ENCODE measurements at regions not wholly inside any gene's neighbourhood (a gene's known extent, or its start where the extent isn't known, plus 50 kb on each side); places are given as distances from the start of the nearest gene placed in this dataset.

GRCh38 chr4:182142176-182143085, 100.8 kb upstream of the TENM3 start:
- Mint-ChIP-seq H3K4me1 (peaks cover 7% of the 10 kb centered on the region), H3K36me3 (ENCODE audit: low read depth) (no peaks in the 10 kb centered on the region), H3K27ac (no peak overlapping the region), H3K4me3 (peak overlapping the region; percentile 45), H3K27me3 (peaks cover 66% of the 10 kb centered on the region), H3K9me3 (peaks cover under 1% of the 10 kb centered on the region)
- ATAC-seq (replicated peaks) = no peak

- Mint-ChIP-seq H3K27ac (no peak overlapping the region), H3K4me3 (peak overlapping the region; percentile 45), H3K27me3 (peaks cover 64% of the 10 kb centered on the region), H3K4me1 (peaks cover 7% of the 10 kb centered on the region), H3K36me3 (ENCODE audit: low read depth) (no peaks in the 10 kb centered on the region), H3K9me3 (no peaks in the 10 kb centered on the region)
- no peak for ATAC-seq (replicated peaks)
Observed at GRCh38 chr4:182143086-182143821, 99.9 kb upstream of the TENM3 start.

GRCh38 chr4:182143822-182144625, 99.2 kb upstream of the TENM3 start:
- Mint-ChIP-seq H3K27me3 (peaks cover 63% of the 10 kb centered on the region), H3K9me3 (no peaks in the 10 kb centered on the region), H3K4me1 (peaks cover 7% of the 10 kb centered on the region), H3K4me3 (peak overlapping the region; percentile 45), H3K27ac (no peak overlapping the region), H3K36me3 (ENCODE audit: low read depth) (no peaks in the 10 kb centered on the region)
- no peak for ATAC-seq (replicated peaks)

GRCh38 chr4:182144626-182145333, 98.4 kb upstream of the TENM3 start:
- Mint-ChIP-seq H3K4me3 (peak overlapping the region; percentile 45), H3K27me3 (peaks cover 67% of the 10 kb centered on the region)

GRCh38 chr4:182145334-182145905, 97.8 kb upstream of the TENM3 start:
- Mint-ChIP-seq H3K9me3 (no peaks in the 10 kb centered on the region), H3K27me3 (peaks cover 66% of the 10 kb centered on the region), H3K4me3 (peak overlapping the region; percentile 45), H3K4me1 (peaks cover 7% of the 10 kb centered on the region), H3K36me3 (ENCODE audit: low read depth) (no peaks in the 10 kb centered on the region), H3K27ac (no peak overlapping the region)
- no peak for ATAC-seq (replicated peaks)

More at GRCh38 chr4:182144626-182145333, 98.4 kb upstream of the TENM3 start:
- Mint-ChIP-seq H3K27ac (no peak overlapping the region), H3K4me1 (peaks cover 7% of the 10 kb centered on the region), H3K9me3 (no peaks in the 10 kb centered on the region), H3K36me3 (ENCODE audit: low read depth) (no peaks in the 10 kb centered on the region)
- no peak for ATAC-seq (replicated peaks)

GRCh38 chr4:182147391-182147790, 95.8 kb upstream of the TENM3 start:
- Mint-ChIP-seq H3K27me3 (peaks cover 51% of the 10 kb centered on the region), H3K4me3 (no peak overlapping the region), H3K27ac (no peak overlapping the region), H3K9me3 (no peaks in the 10 kb centered on the region), H3K36me3 (ENCODE audit: low read depth) (no peaks in the 10 kb centered on the region), H3K4me1 (peaks cover 7% of the 10 kb centered on the region)
- no peak for ATAC-seq (replicated peaks)

GRCh38 chr4:182150645-182151044, 92.6 kb upstream of the TENM3 start:
- no peak for ATAC-seq (replicated peaks)
- Mint-ChIP-seq H3K27ac (no peak overlapping the region), H3K36me3 (ENCODE audit: low read depth) (no peaks in the 10 kb centered on the region), H3K27me3 (peaks cover 33% of the 10 kb centered on the region), H3K4me3 (no peak overlapping the region), H3K9me3 (no peaks in the 10 kb centered on the region), H3K4me1 (no peaks in the 10 kb centered on the region)

DNA sequence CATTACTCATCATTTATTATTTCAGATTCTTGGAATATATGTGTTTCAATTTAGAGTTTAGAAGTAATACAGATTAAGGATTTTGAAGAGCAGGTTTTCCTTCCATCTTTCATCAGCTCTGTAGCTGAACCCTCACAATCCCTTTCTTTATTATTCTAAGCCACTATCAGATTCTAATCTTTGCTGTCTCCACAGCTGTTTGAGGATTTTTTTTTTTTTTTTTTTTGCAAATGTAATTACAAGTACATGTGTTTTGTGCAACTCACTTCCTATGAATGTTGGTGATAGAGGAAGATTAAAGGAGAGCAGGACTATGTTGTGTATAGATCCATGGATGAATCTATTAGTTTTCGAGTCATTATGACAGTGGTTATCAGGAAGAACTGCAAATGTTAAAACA, 87.4 kb upstream of the TENM3 start:
- ATAC-seq (replicated peaks) = no peak
- Mint-ChIP-seq H3K9me3 (no peaks in the 10 kb centered on the region), H3K4me1 (no peaks in the 10 kb centered on the region), H3K36me3 (ENCODE audit: low read depth) (no peaks in the 10 kb centered on the region), H3K27ac (no peak overlapping the region), H3K4me3 (no peak overlapping the region), H3K27me3 (peaks cover 10% of the 10 kb centered on the region)

DNA sequence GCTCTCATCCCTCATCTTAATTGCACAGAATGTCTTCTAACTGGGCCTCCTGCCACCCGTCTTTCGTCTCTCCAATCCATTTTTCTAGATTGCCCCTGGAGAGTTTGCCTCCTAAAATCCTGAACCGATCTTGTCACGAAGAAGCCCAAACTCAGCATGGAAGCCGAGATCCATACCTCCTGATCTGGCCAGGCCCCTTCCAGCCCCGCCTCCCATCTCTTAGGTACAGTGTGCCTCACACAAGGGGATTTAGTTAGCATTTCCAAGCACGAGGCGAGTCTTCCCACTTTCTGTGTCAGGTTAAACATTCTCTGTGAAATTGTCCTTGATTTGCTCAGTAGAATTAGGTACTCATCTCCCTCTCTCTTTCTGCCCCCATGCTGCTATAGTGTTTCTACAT, 80.0 kb upstream of the TENM3 start:
- Mint-ChIP-seq H3K27ac (no peak overlapping the region), H3K27me3 (no peaks in the 10 kb centered on the region), H3K9me3 (no peaks in the 10 kb centered on the region), H3K4me3 (no peak overlapping the region), H3K36me3 (ENCODE audit: low read depth) (no peaks in the 10 kb centered on the region), H3K4me1 (no peaks in the 10 kb centered on the region)
- ATAC-seq (replicated peaks) = no peak

GRCh38 chr4:182169572-182169971, 73.6 kb upstream of the TENM3 start:
- Mint-ChIP-seq H3K4me1 (no peaks in the 10 kb centered on the region), H3K4me3 (no peak overlapping the region), H3K9me3 (no peaks in the 10 kb centered on the region), H3K27me3 (no peaks in the 10 kb centered on the region), H3K36me3 (ENCODE audit: low read depth) (no peaks in the 10 kb centered on the region), H3K27ac (no peak overlapping the region)
- no peak for ATAC-seq (replicated peaks)

DNA sequence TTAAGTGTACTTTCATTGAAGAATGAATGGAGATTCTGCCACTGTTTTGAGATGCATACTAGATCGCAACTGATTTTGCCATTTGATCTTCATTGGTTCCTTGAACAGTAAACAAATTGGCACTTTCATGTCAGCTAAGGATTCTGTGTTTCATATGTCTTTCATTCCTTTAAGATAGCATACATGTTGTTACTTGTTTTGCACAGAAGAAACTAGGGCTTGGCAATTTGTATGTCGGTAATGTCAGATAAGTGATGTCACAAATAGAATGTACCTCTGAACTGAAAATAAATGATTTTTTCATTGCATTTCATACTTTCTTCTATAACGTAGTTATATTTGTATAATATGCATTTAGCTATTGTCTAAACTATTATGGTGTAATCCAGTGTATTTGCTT, 73.2 kb upstream of the TENM3 start:
- no peaks in the 10 kb centered on the region for H3K9me3 Mint-ChIP-seq
- H3K4me1 Mint-ChIP-seq = no peaks in the 10 kb centered on the region
- no peaks in the 10 kb centered on the region for H3K36me3 Mint-ChIP-seq (ENCODE audit: low read depth)

DNA sequence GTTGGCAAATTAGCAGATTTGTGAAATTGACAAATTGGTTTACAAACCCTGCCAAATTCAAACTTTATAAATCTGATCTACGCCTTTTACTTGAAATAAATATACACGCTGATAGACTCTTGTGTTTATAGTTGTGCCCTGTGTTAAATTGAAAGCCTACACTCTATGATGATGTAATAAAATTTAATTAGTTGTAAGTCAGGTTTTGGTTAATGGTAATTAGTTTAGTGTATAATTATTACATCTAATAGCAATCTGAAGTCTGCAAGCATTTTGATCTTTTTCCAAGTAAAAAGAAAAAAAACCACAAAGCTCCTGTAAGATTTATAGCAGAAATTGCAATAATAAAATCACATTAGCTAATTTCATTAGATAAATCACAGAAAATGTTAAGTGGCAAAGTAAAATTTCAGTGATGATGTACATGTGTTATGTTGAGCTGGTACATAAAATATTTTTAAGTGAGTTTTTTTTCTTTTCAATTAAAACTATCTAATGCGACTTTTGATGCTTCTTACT, 72.7 kb upstream of the TENM3 start:
- Mint-ChIP-seq H3K27ac (no peak overlapping the region), H3K4me3 (no peak overlapping the region), H3K36me3 (ENCODE audit: low read depth) (no peaks in the 10 kb centered on the region), H3K27me3 (no peaks in the 10 kb centered on the region), H3K4me1 (no peaks in the 10 kb centered on the region), H3K9me3 (no peaks in the 10 kb centered on the region)
- ATAC-seq (replicated peaks) = no peak

More for the DNA sequence above, 73.2 kb upstream of the TENM3 start:
- Mint-ChIP-seq H3K27me3 (no peaks in the 10 kb centered on the region), H3K4me3 (no peak overlapping the region), H3K27ac (no peak overlapping the region)
- ATAC-seq (replicated peaks) = no peak

GRCh38 chr4:182174979-182175378, 68.2 kb upstream of the TENM3 start:
- no peak for ATAC-seq (replicated peaks)
- Mint-ChIP-seq H3K27me3 (no peaks in the 10 kb centered on the region), H3K4me3 (no peak overlapping the region), H3K27ac (no peak overlapping the region), H3K9me3 (no peaks in the 10 kb centered on the region), H3K36me3 (ENCODE audit: low read depth) (no peaks in the 10 kb centered on the region), H3K4me1 (no peaks in the 10 kb centered on the region)
